Epithelial cell of prostate (primary cell): ENCODE measurements at regions not wholly inside any gene's neighbourhood (a gene's known extent, or its start where the extent isn't known, plus 50 kb on each side); places are given as distances from the start of the nearest gene placed in this dataset.

ENCODE experiments used
- DNase-seq: peaks from one replicate; pipeline ENCODE4 v3.0.0-alpha.2; 2011; ENCODE audit warnings: low read depth, low spot score
- H3K27ac ChIP-seq: fragments of 450-650 bp; 2 replicates; pipeline ENCODE4 v1.5.1; 2017; ENCODE audit warnings: mild to moderate bottlenecking

DNA sequence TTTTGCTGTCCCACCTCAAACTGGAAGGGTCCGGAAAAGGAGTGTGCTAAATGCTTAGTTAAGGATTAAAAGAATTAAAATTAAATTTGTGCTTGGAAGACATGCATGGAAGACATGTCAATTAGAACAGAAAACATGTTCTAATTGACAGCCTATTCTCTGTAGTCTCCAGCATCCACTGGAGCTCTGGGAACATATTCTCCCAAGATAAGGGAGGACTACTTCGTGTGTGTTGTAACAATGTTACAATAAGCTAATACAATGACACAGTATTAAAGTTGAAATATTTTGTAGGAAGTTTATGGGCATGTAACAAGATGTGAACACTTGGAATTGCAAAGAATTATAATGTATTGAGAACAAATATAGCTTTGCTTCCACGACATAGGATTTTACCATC lies 567.4 kb upstream of the CITED2 start:
- no peak overlapping the region for H3K27ac ChIP-seq
- no peak for DNase-seq

- DNase-seq = no peak
- no peak overlapping the region for H3K27ac ChIP-seq
Observed at GRCh38 chr6:139940741-139941729, 566.6 kb upstream of the CITED2 start.

DNA sequence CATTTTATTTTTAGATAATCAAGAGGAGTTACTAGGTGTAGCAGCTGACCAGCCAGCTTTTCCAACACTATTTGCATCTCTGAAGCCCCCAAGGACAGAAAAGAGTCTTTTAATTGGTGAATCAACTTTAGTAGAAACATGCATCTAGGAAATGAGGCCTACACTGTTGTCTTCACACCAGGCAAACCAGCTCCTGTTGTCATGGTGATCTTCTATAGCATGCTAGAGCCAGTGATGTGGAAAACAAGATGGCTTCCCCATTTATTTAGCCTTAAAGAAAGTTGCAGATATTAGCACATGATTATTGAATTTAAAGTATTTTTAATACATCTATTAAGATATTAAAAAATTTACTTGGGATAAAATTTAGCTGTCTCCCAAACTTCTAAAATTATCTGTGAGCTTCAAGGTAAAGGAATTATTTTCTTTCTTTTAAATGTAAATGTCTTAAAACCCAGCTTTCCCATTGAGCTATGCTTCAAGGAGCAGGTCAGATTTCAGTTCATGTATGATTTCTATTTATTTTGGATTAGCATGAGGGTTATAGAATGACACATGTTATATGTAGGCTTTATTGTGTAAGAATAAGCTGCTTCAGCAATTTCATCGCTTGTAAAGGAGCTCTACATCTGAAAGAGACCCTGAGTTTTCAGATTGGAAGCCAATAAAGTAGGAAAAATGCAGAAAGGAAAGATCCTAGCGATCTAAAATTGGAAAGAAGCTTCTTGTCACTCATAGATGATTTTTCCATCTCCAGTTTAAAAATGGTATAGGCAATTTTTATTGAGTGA lies 564.9 kb upstream of the CITED2 start:
- DNase-seq = no peak
- no peak overlapping the region for H3K27ac ChIP-seq

DNA sequence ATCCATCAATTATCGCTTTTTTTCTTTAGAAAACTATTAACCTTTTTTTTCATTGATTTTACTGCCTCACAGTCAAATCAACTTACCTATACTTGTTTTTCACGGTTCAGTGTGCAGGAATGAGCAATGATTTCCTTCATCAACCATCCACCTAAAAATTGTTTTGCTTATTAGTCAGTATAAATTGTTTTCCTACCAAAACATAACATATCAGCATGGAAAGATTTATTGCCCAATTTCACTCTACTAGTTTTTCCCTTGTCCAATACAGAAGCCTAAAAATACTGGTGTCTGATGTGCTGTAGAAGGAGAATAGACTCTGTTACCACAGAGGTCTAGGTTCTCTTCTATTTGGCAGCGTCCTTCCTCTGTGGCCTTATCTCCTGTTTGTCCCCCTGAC lies 558.2 kb upstream of the CITED2 start:
- DNase-seq = no peak
- no peak overlapping the region for H3K27ac ChIP-seq

- H3K27ac ChIP-seq = no peak overlapping the region
- DNase-seq = no peak
Observed at GRCh38 chr6:139931747-139932146, 557.3 kb upstream of the CITED2 start.

GRCh38 chr6:139927742-139928305 lies 553.4 kb upstream of the CITED2 start:
- no peak for DNase-seq
- no peak overlapping the region for H3K27ac ChIP-seq

GRCh38 chr6:139927236-139927635 lies 552.8 kb upstream of the CITED2 start:
- no peak overlapping the region for H3K27ac ChIP-seq
- DNase-seq = no peak

DNA sequence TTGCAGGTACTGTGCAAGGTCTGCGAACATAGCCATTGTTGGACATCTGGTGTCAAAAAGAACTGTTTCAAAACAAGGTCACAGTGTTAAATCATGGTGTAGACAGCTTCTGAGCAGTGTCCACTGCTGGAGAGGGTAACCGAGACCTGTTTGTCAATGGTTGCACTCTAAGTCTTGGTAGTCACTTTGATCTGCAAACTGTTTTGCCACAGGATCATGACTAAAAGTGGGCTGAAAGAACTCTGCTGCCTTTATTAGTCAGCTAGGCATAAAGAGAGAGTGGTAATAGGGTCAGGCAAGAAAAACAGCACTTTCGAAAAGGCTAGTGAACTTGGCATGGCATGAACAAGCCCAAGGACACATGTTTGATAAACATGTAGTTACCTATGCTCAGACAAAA lies 552.3 kb upstream of the CITED2 start:
- H3K27ac ChIP-seq = no peak overlapping the region
- DNase-seq = no peak

- H3K27ac ChIP-seq = no peak overlapping the region
- DNase-seq = no peak
Observed at GRCh38 chr6:139925894-139926641, 551.6 kb upstream of the CITED2 start.

DNA sequence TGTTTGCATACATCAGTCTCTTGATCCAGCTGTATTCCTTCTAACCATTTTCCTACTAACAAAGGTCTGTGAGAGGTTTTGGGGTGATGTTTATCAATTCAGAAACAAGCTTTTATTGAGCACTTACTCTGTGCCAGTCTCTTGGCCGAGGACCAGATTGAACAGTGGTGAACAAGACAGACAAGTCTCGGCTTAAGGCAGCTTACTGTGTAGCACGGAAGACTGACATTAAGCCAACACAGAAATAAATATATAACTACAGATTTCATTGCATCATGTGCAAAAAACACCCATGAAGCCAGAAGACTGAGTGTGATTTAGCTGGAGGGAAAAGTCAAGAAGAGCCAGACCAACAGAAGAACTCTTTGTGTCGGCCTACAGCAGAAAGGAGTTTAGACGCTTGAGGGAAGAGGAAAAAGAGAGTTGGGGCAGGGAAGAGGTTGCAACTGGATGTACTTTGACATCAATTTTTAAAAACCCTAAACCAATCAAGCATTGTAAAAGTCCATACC lies 549.6 kb upstream of the CITED2 start:
- H3K27ac ChIP-seq = no peak overlapping the region
- no peak for DNase-seq

GRCh38 chr6:139922236-139922635 lies 547.8 kb upstream of the CITED2 start:
- H3K27ac ChIP-seq = no peak overlapping the region
- DNase-seq = no peak

DNA sequence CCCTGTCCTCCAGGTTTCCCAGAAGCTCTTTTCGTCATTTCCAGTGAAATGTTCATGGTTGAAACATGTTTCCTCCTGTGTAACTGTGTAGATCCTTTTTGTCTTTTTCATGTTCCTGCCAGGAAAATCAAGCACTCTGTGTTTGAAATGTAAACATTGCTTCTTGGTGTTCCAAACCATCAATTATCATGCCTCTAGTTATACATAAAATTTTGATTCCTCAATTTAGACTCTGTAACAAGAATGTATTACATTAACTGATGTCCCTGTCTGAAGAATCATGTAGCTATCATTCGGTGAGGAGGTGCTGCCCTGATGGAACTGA lies 546.3 kb upstream of the CITED2 start:
- H3K27ac ChIP-seq = no peak overlapping the region
- DNase-seq = no peak

GRCh38 chr6:139920027-139920775 lies 545.8 kb upstream of the CITED2 start:
- DNase-seq = no peak
- H3K27ac ChIP-seq = no peak overlapping the region

GRCh38 chr6:139919107-139920026 lies 544.9 kb upstream of the CITED2 start:
- no peak overlapping the region for H3K27ac ChIP-seq
- no peak for DNase-seq

DNA sequence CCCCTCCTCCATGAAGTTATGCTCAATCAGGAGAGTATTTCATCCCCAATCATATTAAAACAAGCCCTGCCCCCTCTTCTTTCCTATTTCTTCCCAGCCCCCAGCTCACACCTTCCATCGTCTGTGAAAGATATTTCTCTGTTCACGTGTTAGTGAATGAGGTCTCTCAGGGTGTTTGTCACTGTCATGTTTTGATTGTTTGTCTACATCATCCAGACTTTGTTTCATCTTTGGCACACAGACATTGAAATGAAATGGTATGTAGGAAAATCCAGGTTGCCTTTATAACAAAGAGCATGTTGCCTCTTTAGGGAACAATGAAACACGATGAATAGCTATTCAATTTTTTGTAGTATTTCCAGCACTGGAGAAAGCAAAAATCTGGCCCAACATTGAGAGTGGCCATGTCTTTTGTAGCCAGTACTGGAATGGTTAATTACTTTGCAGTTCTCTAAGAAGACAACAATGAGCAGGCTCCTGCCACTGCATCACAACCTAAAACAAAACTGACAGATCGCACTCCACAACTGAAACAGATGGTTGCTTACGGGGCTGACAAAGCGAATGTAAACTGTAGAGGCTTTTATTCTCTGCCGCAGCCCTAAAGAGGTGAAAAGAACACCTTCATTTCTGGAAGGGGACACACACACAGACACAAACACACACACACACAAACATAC lies 543.6 kb upstream of the CITED2 start:
- no peak for DNase-seq
- no peak overlapping the region for H3K27ac ChIP-seq

DNA sequence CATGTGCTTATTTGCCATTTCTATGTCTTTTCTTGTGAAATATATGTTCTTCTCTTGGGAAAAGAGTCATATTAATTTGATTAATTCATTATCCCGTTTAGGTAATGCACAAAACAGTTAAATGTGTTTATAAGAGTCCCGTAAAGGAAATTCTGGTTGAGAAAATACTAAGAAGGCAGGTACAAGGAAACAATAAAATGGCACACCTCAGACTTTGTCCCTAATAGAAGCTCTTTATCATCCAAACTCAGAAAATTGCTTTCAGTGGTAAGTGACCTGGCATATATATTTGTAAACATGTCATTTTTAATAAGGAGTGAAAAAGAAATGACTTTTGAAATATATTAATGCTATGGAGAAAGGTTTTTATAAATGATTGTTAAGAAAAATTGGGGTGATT lies 540.5 kb upstream of the CITED2 start:
- no peak for DNase-seq
- no peak overlapping the region for H3K27ac ChIP-seq

DNA sequence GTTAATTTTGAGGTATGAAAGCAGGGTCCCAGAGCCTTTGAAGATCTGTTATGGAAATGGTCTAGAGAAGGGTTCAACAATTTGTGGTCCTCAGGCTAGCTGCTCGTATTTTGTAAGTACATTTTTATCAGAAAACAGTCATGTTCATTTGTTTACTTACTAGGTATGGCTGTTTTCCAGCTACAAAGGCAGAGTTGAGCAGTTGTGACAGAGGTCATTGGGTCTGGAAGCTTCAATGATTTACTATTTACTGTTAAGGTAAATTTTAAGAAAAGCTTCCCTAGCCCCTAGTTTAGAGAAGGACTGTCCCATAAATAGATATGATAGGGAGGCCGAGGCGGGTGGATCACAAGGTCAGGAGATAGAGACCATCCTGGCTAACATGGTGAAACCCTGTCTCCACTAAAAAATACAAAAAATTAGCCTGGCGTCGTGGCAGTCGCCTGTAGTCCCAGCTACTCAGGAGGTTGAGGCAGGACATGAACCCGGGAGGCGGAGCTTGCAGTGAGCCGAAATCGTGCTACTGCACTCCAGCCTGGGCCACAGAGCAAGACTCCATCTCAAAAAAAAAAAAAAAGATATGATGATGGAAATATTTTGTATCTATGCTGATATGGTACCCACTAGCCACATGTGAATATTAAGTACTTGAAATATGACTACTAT lies 538.4 kb upstream of the CITED2 start:
- DNase-seq = no peak
- H3K27ac ChIP-seq = no peak overlapping the region
